Fibroblast of lung (primary cell): ENCODE measurements at regions not wholly inside any gene's neighbourhood (a gene's known extent, or its start where the extent isn't known, plus 50 kb on each side); places are given as distances from the start of the nearest gene placed in this dataset.

Source experiments
- DNase-seq, 2 donors: peaks; one replicate each; pipeline versions ENCODE4 v3.0.0 to v3.0.0-alpha.2; 2010; ENCODE audit warnings: low read depth in 2 of 2
- H2AFZ ChIP-seq: 2 replicates; pipeline ENCODE4 v1.5.1; 2012; ENCODE audit warnings: low read length, control low read depth, inconsistent platforms
- H3K27ac ChIP-seq: 2 replicates; pipeline ENCODE4 v1.5.1; 2011; ENCODE audit warnings: low read length, control low read depth; ENCODE audit not compliant: insufficient read depth
- H3K27me3 ChIP-seq: 2 replicates; pipeline ENCODE4 v1.5.1; 2011; ENCODE audit warnings: mild to moderate bottlenecking, low read length; ENCODE audit not compliant: control insufficient read depth, insufficient read depth
- H3K36me3 ChIP-seq: 2 replicates; pipeline ENCODE4 v1.5.1; 2011; ENCODE audit warnings: low read length; ENCODE audit not compliant: control insufficient read depth, insufficient read depth
- H3K4me1 ChIP-seq: 2 replicates; pipeline ENCODE4 v1.5.1; 2011; ENCODE audit warnings: low read length; ENCODE audit not compliant: control insufficient read depth, insufficient read depth; ENCODE audit errors: extremely low read depth
- H3K4me2 ChIP-seq: 2 replicates; pipeline ENCODE4 v1.5.1; 2011; ENCODE audit warnings: low read length, control low read depth; ENCODE audit not compliant: insufficient read depth; ENCODE audit errors: extremely low read depth
- H3K4me3 ChIP-seq, 4 experiments: fragments of 200-600 bp in 1 of 4; sonication (generic) in 1 of 4; replicated peaks in 1 of 4; 2 replicates each; pipeline ENCODE4 v1.5.1; 2011 to 2016; ENCODE audit warnings: low read length in 4 of 4, low read depth in 3 of 4, mild to moderate bottlenecking in 3 of 4, control low read depth in 2 of 4, inconsistent platforms in 1 of 4, mixed read lengths in 1 of 4; ENCODE audit not compliant: insufficient read depth in 1 of 4; ENCODE audit errors: control extremely low read depth in 1 of 4
- H3K79me2 ChIP-seq: 2 replicates; pipeline ENCODE4 v1.5.1; 2012; ENCODE audit warnings: mild to moderate bottlenecking, low read length, inconsistent platforms; ENCODE audit not compliant: control insufficient read depth, insufficient read depth
- H3K9ac ChIP-seq: 2 replicates; pipeline ENCODE4 v1.5.1; 2011; ENCODE audit warnings: mild to moderate bottlenecking, low read length, control low read depth; ENCODE audit not compliant: insufficient read depth
- H3K9me3 ChIP-seq: 2 replicates; pipeline ENCODE4 v1.5.1; 2012; ENCODE audit warnings: low read depth, low read length; ENCODE audit not compliant: control insufficient read depth, insufficient read depth
- H4K20me1 ChIP-seq: 2 replicates; pipeline ENCODE4 v1.5.1; 2011; ENCODE audit warnings: low read length; ENCODE audit not compliant: control insufficient read depth, insufficient read depth; ENCODE audit errors: extremely low read depth
- CTCF ChIP-seq, 2 donors: IDR thresholded peaks in 1 of 2; conservative IDR thresholded peaks in 1 of 2; 1 replicate in 1 of 2; 2 replicates in 1 of 2; pipeline ENCODE4 v1.5.1; 2011 to 2012; ENCODE audit warnings: low read length in 2 of 2, control low read depth in 1 of 2, inconsistent platforms in 1 of 2, low read depth in 1 of 2, mild to moderate bottlenecking in 1 of 2
- EZH2 ChIP-seq: IDR thresholded peaks from 2 replicates; pipeline ENCODE4 v1.5.1; 2012; ENCODE audit warnings: low read length, control low read depth, mild to moderate bottlenecking; ENCODE audit errors: missing control alignments

GRCh38 chr2:5215989-5216607 is 476.1 kb upstream of the SOX11 start:
- H3K36me3 ChIP-seq, result no peaks in the 10 kb centered on the region
- no peak overlapping the region for H2AFZ ChIP-seq
- H3K27me3 ChIP-seq, result no peaks in the 10 kb centered on the region
- no peaks in the 10 kb centered on the region for H4K20me1 ChIP-seq
- TF ChIP-seq CTCF (conservative IDR thresholded peaks at IDR 0.05 in 1 of 2, IDR thresholded peaks at IDR 0.05 in 1 of 2; ENCODE audit: low read depth in 1 of 2, low read length in 2 of 2), result no peak
- TF ChIP-seq EZH2, result no peak
- H3K9ac ChIP-seq, result no peak overlapping the region
- H3K79me2 ChIP-seq, result no peaks in the 10 kb centered on the region
- DNase-seq, result no peak
- H3K4me2 ChIP-seq, result no peak overlapping the region
- H3K4me1 ChIP-seq, result no peaks in the 10 kb centered on the region
- H3K4me3 ChIP-seq, result no peak overlapping the region
- H3K9me3 ChIP-seq, result no peaks in the 10 kb centered on the region
- no peak overlapping the region for H3K27ac ChIP-seq

GRCh38 chr2:5227062-5227699 is 465.0 kb upstream of the SOX11 start:
- H3K9me3 ChIP-seq, result no peaks in the 10 kb centered on the region
- no peaks in the 10 kb centered on the region for H3K4me1 ChIP-seq
- peak; percentile 22 to 37 for DNase-seq
- H3K79me2 ChIP-seq, result no peaks in the 10 kb centered on the region
- no peak overlapping the region for H2AFZ ChIP-seq
- H3K4me3 ChIP-seq, result no peak overlapping the region
- no peaks in the 10 kb centered on the region for H3K36me3 ChIP-seq
- no peak overlapping the region for H3K4me2 ChIP-seq
- no peak overlapping the region for H3K27ac ChIP-seq
- H3K27me3 ChIP-seq, result no peaks in the 10 kb centered on the region
- TF ChIP-seq EZH2 (no peak), CTCF (conservative IDR thresholded peaks at IDR 0.05 in 1 of 2, IDR thresholded peaks at IDR 0.05 in 1 of 2; ENCODE audit: low read depth in 1 of 2, low read length in 2 of 2) (no peak)
- H3K9ac ChIP-seq, result no peak overlapping the region
- H4K20me1 ChIP-seq, result no peaks in the 10 kb centered on the region

- TF ChIP-seq EZH2 (no peak), CTCF (conservative IDR thresholded peaks at IDR 0.05 in 1 of 2, IDR thresholded peaks at IDR 0.05 in 1 of 2; ENCODE audit: low read depth in 1 of 2, low read length in 2 of 2) (no peak)
- Histone ChIP-seq H3K9me3 (no peaks in the 10 kb centered on the region), H3K27ac (no peak overlapping the region), H3K4me3 (no peak overlapping the region), H3K79me2 (no peaks in the 10 kb centered on the region), H3K9ac (no peak overlapping the region), H3K4me2 (no peak overlapping the region), H2AFZ (no peak overlapping the region), H4K20me1 (no peaks in the 10 kb centered on the region), H3K27me3 (no peaks in the 10 kb centered on the region), H3K36me3 (no peaks in the 10 kb centered on the region), H3K4me1 (no peaks in the 10 kb centered on the region)
- DNase-seq, result no peak
Measured at GRCh38 chr2:5229574-5229973, 462.6 kb upstream of the SOX11 start.
